ENCODE measurements at regions not wholly inside any gene's neighbourhood (a gene's known extent, or its start where the extent isn't known, plus 50 kb on each side); places are given as distances from the start of the nearest gene placed in this dataset.
A peak's percentile ranks its signal among the peaks of the same experiment; 100 is the strongest.
"Not testable (repeated sequence)": the region's sequence is repeated elsewhere in the genome, so short reads cannot be mapped to it uniquely, and the experiment has no call there.

- DNase-seq, result no peak
These were observed 178.3 kb downstream of the CYB561 start for GRCh38 chr17:63267846-63268245.

- DNase-seq, result no peak
These were observed 177.3 kb downstream of the CYB561 start for GRCh38 chr17:63268827-63269226.

DNA sequence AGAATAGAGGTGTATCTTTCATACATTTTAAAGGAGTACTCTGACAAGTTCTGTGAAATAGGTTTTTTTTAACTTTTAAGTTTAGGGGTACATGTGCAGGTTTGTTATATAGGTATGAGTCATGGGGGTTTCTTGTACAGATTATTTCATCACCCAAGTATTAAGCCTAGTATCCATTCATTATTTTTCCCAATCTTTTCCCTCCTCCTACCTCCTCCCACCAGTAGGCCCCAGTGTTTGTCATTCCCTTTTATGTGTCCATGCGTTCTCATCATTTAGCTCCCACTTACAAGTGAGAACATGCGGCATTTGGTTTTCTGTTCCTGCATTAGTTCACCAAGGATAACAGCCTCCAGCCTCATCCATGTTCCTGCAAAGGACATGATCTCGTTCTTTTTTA, 175.5 kb downstream of the CYB561 start:
- DNase-seq, result no peak

DNA sequence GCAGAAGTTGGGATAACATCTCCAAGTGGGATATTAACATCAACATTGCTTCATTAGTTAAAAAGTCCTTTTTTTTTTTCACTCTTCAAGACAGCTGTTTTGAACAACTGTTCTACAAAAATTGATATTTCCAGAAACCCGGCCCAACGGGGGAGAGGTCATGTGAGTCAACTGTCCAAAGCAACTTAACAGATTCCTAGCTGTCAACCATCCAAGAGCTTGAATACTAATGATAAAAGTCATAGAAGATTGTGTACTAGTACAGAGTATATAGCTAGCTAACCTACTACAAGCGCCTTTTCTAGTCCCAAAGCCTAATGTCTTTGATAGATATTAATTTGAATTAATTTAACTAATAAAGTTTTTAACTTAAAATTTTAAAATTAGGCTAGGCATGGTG, 172.0 kb downstream of the CYB561 start:
- no peak for DNase-seq

DNA sequence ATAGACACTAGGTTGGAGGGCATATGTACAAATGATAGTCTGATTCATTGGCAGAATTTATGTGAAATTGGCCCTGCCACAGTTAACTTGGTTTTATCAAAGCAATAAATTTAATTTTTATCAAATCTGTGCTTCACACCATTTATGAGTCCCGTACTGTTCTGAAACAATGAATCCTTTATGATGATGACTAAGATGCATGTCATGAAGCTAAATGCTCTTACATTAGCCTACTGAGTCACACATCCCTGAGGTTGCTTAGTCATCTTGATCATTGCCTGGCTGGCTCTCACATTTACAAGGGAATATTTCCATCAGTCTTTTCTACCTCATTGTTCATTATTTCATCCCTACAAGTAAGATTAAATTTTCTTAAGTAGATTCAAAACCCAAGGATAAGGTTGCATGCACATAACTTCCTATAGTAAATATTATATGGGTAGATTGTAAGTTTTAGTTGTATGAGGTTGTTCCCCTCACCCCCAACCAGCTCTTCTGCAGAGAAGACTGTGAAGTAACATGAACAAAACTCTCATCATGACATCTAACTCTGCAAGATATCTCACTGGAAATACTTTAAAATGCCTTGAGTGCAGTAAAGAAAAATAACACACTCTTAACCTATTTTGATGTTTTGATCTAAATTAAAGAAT, 170.7 kb downstream of the CYB561 start:
- peak; percentile 64 for DNase-seq

DNA sequence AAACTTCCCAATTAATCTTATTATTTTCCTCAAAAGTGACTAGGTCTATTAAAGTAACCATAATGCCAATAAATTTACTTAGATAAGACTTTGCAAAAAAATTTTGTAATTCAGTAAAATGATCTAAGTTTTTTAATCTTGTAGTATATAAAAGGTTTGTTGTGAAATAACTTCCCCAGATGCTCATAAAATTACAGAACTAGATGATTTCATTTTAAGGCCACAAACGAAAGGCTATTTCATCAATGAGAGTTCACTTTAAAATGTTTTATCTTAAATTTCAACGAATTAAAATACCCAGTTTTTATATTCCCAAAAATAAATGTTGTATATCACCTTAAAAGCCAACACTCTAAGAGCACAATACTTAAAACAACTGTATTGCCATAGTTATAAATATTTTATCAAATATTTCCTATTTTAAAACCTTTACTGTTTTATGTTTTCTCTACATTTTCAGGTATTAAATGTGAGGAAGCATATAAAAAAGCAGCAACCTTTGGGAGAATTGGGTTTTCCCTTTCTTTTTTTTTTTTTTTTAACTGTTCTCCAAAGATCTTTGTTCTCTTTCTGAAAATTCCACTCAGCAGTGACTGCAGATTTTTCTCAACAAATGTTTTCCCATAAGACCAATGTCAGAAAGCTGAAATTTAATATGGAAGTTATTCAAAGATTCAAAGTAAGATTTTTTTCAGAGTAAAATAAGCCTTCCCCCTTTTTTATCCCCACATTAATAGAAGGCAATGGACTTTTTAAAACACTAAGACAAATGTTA, 169.9 kb downstream of the CYB561 start:
- no peak for DNase-seq

- no peak for DNase-seq
These were observed 169.3 kb downstream of the CYB561 start for GRCh38 chr17:63276821-63277220.

- DNase-seq, result no peak
These were observed 168.5 kb downstream of the CYB561 start for GRCh38 chr17:63277629-63278028.

DNA sequence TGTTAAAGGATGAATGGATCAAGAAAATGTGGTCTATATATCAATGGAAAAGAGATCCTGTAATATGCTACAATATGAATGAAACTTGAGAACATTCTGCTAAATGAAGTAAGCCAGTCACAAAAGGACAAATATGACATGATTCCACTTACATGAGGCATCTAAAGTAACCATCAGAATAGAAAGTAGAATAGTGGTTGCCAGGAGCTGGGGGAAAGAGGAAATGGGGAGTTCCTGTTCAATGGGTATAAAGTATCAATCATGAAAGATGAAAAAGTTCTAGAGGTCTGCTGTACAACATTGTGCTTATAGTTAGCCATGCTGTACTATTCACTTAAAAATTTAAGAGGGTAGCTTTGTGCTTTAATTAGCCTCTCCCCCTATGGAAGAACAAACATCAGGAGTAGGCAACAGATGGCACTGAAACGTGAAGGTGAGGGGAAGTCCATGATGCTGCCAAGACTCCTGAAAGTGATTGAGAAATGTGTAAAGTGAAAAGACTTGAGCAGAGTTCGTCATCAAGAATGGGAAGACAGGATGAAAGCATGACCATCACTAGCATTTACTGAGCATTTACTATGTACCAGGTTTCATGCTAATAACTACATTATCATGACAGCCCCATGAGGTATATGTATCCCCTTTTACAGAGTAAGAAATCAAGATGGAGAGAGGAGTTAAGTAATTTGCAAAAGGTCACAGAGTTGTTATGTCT, 167.2 kb downstream of the CYB561 start:
- no peak for DNase-seq

DNA sequence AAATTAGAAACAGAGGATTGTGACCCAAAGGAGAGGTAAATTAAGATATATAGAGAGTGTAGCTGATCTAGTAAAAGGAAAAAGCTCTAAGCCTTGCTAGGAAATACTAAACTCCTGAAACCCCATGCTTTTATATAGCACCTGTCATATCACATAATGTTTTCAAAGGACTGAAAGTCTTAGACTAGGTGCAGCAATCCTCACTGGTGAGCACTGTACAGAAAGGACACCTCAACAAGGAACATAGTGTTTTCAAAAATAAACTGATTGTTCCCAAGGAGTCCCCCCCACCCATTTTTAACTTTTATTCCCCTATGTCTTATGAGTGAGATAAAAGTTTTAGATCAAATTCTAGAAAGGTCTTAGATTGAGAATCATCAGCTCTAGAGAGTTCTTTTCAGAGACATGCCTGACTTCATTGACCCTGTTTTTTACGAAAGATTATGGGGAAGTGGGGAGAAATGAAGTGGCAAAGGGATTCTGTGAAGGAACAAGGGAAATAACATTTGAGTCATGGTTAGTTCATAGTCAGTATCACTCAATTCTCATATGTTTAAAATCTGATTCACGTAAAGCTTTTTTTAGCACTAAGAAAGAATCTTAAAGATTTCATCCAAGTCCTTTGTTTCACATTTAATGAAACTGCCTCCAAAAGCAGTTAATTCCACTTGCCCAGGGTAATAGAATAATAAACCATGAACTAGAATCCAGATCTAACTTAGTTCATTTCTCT, 166.4 kb downstream of the CYB561 start:
- DNase-seq, result no peak

DNA sequence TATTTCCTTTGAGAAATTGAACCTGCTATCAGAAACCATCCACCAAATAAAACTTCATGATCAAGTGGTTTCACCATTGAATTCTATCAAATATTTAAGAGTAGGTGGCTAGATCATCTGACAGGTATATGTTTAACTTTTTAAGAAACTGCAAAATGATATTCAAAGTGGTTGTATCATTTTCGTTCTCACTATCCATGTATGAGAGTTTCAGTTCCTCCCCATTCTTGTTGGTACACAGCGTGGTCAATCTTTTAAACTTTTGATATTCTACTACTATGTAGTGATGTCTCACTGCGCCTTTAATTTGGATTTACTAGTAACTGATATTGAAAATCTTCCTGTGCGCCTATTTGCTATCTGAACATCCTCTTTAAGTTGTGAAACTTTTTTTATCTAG, 163.7 kb downstream of the CYB561 start:
- DNase-seq, result no peak

- no peak for DNase-seq
These were observed 160.6 kb downstream of the CYB561 start for GRCh38 chr17:63285551-63285950.

DNA sequence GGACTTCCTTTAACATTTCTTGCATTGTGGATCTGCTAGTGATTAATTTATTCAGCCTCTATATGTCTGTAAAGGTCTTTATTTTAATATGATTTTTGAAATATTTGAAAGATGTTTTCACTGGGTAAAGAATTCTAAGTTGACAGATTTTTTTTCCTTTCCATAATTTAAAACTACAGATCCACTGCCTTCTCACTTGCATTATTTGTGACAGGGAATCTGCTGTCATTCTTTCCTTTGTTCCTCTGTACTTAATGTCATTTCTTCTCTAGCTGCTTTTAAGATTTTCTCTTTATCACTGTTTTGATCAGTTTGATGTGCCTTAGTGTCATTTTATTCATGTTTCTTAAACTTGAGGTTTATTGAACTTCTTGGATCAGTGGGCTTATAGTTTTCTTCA, 159.9 kb downstream of the CYB561 start:
- no peak for DNase-seq

GRCh38 chr17:63287006-63287405, 159.1 kb downstream of the CYB561 start:
- not testable (repeated sequence) for DNase-seq

GRCh38 chr17:63289931-63290330, 156.2 kb downstream of the CYB561 start:
- no peak for DNase-seq

GRCh38 chr17:63290351-63290750, 155.8 kb downstream of the CYB561 start:
- no peak for DNase-seq

DNA sequence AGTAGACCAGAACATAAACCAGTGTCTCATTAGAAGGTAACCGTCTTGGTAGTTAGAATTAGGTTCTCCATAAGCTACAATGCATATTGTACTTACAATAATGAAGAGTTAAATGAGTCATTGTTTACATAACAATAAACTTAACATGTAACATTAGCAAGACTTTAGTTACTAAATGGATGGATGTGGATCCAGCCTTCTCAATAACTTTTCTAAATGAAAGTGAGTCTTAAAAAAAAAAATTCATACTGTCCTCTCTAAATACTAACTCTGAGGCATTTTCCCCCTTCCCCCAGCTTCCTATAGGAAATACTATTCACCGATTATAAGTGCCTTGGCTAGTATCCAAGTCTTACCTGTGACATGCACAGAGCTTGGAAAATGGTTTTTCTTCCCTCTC, 155.3 kb downstream of the CYB561 start:
- no peak for DNase-seq

DNA sequence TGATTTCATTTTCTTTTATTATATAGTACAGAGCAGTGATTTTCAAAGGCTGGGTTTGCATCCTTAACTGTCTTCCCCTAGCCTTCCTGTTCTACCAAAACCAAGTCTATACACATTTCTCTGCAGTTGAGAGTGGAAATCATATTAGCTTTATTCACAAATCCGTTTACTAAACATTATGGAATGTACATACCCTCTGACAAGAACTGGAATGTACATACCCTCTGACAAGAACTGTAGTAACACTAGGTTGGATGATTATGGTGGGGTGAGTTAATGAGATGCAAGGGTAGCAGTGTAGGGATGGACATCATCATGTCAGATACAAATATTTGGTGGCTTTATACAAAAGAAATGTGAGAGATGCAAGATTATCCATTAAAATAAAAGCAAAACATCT, 154.8 kb downstream of the CYB561 start:
- DNase-seq, result no peak

GRCh38 chr17:63292421-63292820, 153.7 kb downstream of the CYB561 start:
- DNase-seq, result no peak

GRCh38 chr17:63293323-63294075, 152.6 kb downstream of the CYB561 start:
- DNase-seq, result no peak

DNA sequence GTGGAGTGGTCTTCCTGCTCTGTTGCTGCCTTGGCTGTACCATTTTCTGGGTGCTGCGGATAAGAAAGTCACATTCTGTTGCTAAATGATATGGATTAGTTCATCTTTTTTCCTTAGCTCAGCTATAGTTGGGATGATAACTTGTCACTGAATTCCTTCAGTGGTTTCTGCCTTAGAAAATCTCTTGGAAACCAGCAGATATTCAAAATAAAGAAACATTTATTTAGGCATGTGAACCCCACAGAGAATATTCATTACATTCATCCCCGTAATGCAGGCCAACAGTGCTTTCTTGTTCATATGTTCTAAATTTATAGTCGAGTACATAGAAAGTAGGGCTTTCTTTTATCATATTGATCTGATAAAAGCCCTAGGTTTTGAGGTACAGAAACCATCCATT, 151.3 kb downstream of the CYB561 start:
- no peak for DNase-seq

GRCh38 chr17:63295288-63295687, 150.8 kb downstream of the CYB561 start:
- no peak for DNase-seq

All from T1000 (cell line).